GM12878 (cell line): ENCODE measurements at regions not wholly inside any gene's neighbourhood (a gene's known extent, or its start where the extent isn't known, plus 50 kb on each side); places are given as distances from the start of the nearest gene placed in this dataset.
A peak's percentile ranks its signal among the peaks of the same experiment; 100 is the strongest.

Experiments
- ATAC-seq: fragments of 200-7000 bp; cut with Tn5 transposase; 3 replicates; pipeline ENCODE4 v1.9.1; 2020; ENCODE audit warnings: mild to moderate bottlenecking, moderate library complexity
- BruUV-seq: library from RNA; stranded (reverse); fragments of 400-500 nt; replicated peaks from 2 replicates; lab custom pipeline; 2021; lab: Mats Ljungman, UMichigan
- CTCF ChIA-PET: fragments of 300-600 bp; sonication (Branson Sonifier 250); formaldehyde crosslinking; extraction: SDS; loops from one replicate; lab custom pipeline; 2021; ENCODE audit warnings: inconsistent platforms; lab: Yijun Ruan, JAX
- POLR2A ChIA-PET: fragments of 350-600 bp; formaldehyde crosslinking; extraction: SDS; loops from one replicate; lab custom pipeline; 2021; ENCODE audit warnings: inconsistent platforms; lab: Charles Lee
- RAD21 ChIA-PET: fragments of 300-600 bp; sonication (Branson Sonifier 250); formaldehyde crosslinking; loops from one replicate; lab custom pipeline; 2023; ENCODE audit warnings: antibody characterized with exemption; ENCODE audit not compliant: unreplicated experiment; lab: Charles Lee
- SMC1A ChIA-PET: fragments of 300-600 bp; sonication (Branson Sonifier 250); formaldehyde crosslinking; loops from one replicate; lab custom pipeline; 2023; ENCODE audit not compliant: unreplicated experiment, uncharacterized antibody; lab: Charles Lee
- DNase-seq: peaks from one replicate; pipeline ENCODE4 v3.0.0-alpha.2; 2011; ENCODE audit warnings: low read depth, low spot score
- FAIRE-seq: peaks from 3 replicates; lab custom pipeline; 2011; peaks lifted over from hg19 to GRCh38; lab: Jason Lieb, UNC
- H2AFZ ChIP-seq: 2 replicates; pipeline ENCODE4 v1.6.0; 2011; ENCODE audit warnings: low read depth, low read length, control low read depth; ENCODE audit not compliant: control insufficient read depth
- H3K27ac ChIP-seq: 2 replicates; pipeline ENCODE4 v1.5.1; 2011; ENCODE audit warnings: control low read depth; ENCODE audit not compliant: control insufficient read depth, insufficient read depth
- H3K27me3 ChIP-seq, 2 experiments: replicated peaks in 1 of 2; 2 replicates each; pipeline versions ENCODE4 v1.6.0 to v1.6.1; 2011; ENCODE audit warnings: low read length in 1 of 2; ENCODE audit not compliant: control insufficient read depth in 2 of 2, insufficient read depth in 2 of 2
- H3K36me3 ChIP-seq, 2 experiments: 2 replicates each; pipeline ENCODE4 v1.5.1; 2011; ENCODE audit warnings: low read length in 1 of 2; ENCODE audit not compliant: control insufficient read depth in 2 of 2, insufficient read depth in 2 of 2
- H3K4me1 ChIP-seq: 2 replicates; pipeline ENCODE4 v1.6.1; 2011; ENCODE audit warnings: mild to moderate bottlenecking, low read length, moderate library complexity, mixed read lengths; ENCODE audit not compliant: control insufficient read depth, insufficient read depth
- H3K4me2 ChIP-seq: 2 replicates; pipeline ENCODE4 v1.6.0; 2011; ENCODE audit warnings: control low read depth; ENCODE audit not compliant: control insufficient read depth, insufficient read depth
- H3K4me3 ChIP-seq: fragments of 200-600 bp; sonication (generic); 2 replicates; pipeline ENCODE4 v1.5.1; 2016
- H3K79me2 ChIP-seq: 2 replicates; pipeline ENCODE4 v1.6.0; 2011; ENCODE audit warnings: low read length; ENCODE audit not compliant: control insufficient read depth, insufficient read depth
- H3K9ac ChIP-seq: 2 replicates; pipeline ENCODE4 v1.8.0; 2011; ENCODE audit warnings: low read length, control low read depth, mixed read lengths; ENCODE audit not compliant: control insufficient read depth, insufficient read depth
- H3K9me3 ChIP-seq: replicated peaks from 3 replicates; pipeline ENCODE4 v1.5.1; 2011; ENCODE audit warnings: mild to moderate bottlenecking, low read length; ENCODE audit not compliant: control insufficient read depth, insufficient read depth
- H4K20me1 ChIP-seq: 2 replicates; pipeline ENCODE4 v1.6.0; 2011; ENCODE audit not compliant: control insufficient read depth, insufficient read depth
- ATF7 ChIP-seq: fragments of 450-650 bp; IDR thresholded peaks from 2 replicates; pipeline ENCODE4 v1.6.1; 2016; ENCODE audit warnings: low read depth, mild to moderate bottlenecking
- BMI1 ChIP-seq: fragments of 450-650 bp; IDR thresholded peaks from 2 replicates; pipeline ENCODE4 v1.6.1; 2016; ENCODE audit warnings: mild to moderate bottlenecking, moderate library complexity, borderline replicate concordance
- CHD4 ChIP-seq: fragments of 200-600 bp; sonication (generic); IDR thresholded peaks from 2 replicates; pipeline ENCODE4 v1.6.1; 2016; ENCODE audit warnings: mild to moderate bottlenecking
- IKZF2 ChIP-seq, 2 experiments: fragments of 450-650 bp; IDR thresholded peaks; 2 replicates each; pipeline ENCODE4 v1.6.1; 2017; ENCODE audit warnings: mild to moderate bottlenecking in 2 of 2, moderate library complexity in 2 of 2
- JUNB ChIP-seq: IDR thresholded peaks from 2 replicates; pipeline ENCODE4 v1.6.1; 2016; ENCODE audit warnings: antibody characterized with exemption, mild to moderate bottlenecking
- MLLT1 ChIP-seq: fragments of 450-650 bp; IDR thresholded peaks from 2 replicates; pipeline ENCODE4 v1.6.1; 2016; ENCODE audit warnings: mild to moderate bottlenecking
- NR2C2 ChIP-seq: IDR thresholded peaks from 2 replicates; pipeline ENCODE4 v1.6.1; 2011; ENCODE audit warnings: borderline replicate concordance, low read depth; ENCODE audit not compliant: control insufficient read depth, insufficient read length
- RELB ChIP-seq: fragments of 450-650 bp; IDR thresholded peaks from 2 replicates; pipeline ENCODE4 v1.6.1; 2017; ENCODE audit warnings: low read depth, mild to moderate bottlenecking, moderate library complexity
- SPI1 ChIP-seq: IDR thresholded peaks from 2 replicates; pipeline ENCODE4 v1.6.1; 2011; ENCODE audit warnings: low read depth, mild to moderate bottlenecking, low read length, moderate library complexity, borderline replicate concordance; ENCODE audit not compliant: insufficient read depth
- TCF7 ChIP-seq: IDR thresholded peaks from 2 replicates; pipeline ENCODE4 v1.6.1; 2014; ENCODE audit warnings: antibody characterized with exemption, borderline replicate concordance
- WGBS: methylation state at CpG from one replicate; pipeline ENCODE4 v1.1.6; 2016; ENCODE audit warnings: low lambda C conversion rate; ENCODE audit not compliant: insufficient replicate concordance, insufficient coverage; ENCODE audit errors: missing lambda C conversion rate; 5-methylcytosine and 5-hydroxymethylcytosine counted together
- in situ Hi-C: fragments of 300-500 bp; cut with MboI; formaldehyde crosslinking; loops from 9 replicates; pipeline ENCODE4 v1.14.3; 2018; ENCODE audit warnings: mixed read lengths
- intact Hi-C: fragments of 100-400 bp; cut with micrococcal nuclease; formaldehyde crosslinking; loops from one replicate; pipeline ENCODE4 v1.14.2; 2022; ENCODE audit not compliant: unreplicated experiment

- BruUV-seq = no TSS peak
- Histone ChIP-seq H3K4me3 (no peak overlapping the region), H2AFZ (peak overlapping the region; percentile 50), H3K27me3 (no peaks in the 10 kb centered on the region), H4K20me1 (no peaks in the 10 kb centered on the region), H3K79me2 (no peaks in the 10 kb centered on the region), H3K36me3 (no peaks in the 10 kb centered on the region), H3K9me3 (no peaks in the 10 kb centered on the region), H3K9ac (no peak overlapping the region), H3K4me1 (peaks cover 6% of the 10 kb centered on the region), H3K27ac (no peak overlapping the region), H3K4me2 (peak overlapping the region; percentile 46)
- ChIA-PET POLR2A (no interaction called here), RAD21 (no interaction called here), CTCF (no interaction called here), SMC1A (no interaction called here)
- DNase-seq = peak; percentile 7
- 0 out of 2 replicates have a peak, but pooled peaks have one; percentile 54 for TF ChIP-seq TCF7
- TF ChIP-seq BMI1 = no peak
- TF ChIP-seq IKZF2 (IDR thresholded peaks at IDR 0.05) = 0 out of 4 replicates have a peak, but pooled peaks of 1 of the 2 experiments have one; percentile 9
- TF ChIP-seq RELB = 0 out of 2 replicates have a peak, but pooled peaks have one; percentile 33
- TF ChIP-seq ATF7 = peak; percentile 65
- peak; percentile 74 for TF ChIP-seq MLLT1
- TF ChIP-seq NR2C2 = no peak
- TF ChIP-seq SPI1 = 0 out of 2 replicates have a peak, but pooled peaks have one; percentile 4
- peak; percentile 34 for TF ChIP-seq JUNB
- no peak for TF ChIP-seq CHD4
- in situ Hi-C loops = no loop called here
- peak; percentile 92 for ATAC-seq
- no peak for FAIRE-seq
- intact Hi-C loops = no loop called here
- 100% methylated on average over 1 of the region's 1 CpG for WGBS
Observed at GRCh38 chr5:128777052-128777451, 188.2 kb upstream of the SLC27A6 start.
